BJ (cell line): ENCODE measurements at regions not wholly inside any gene's neighbourhood (a gene's known extent, or its start where the extent isn't known, plus 50 kb on each side); places are given as distances from the start of the nearest gene placed in this dataset.

Experiments
- CTCF ChIA-PET: fragments of 350-600 bp; formaldehyde crosslinking; extraction: SDS; loops from one replicate; lab custom pipeline; 2021; ENCODE audit warnings: antibody characterized with exemption, inconsistent platforms; lab: Yijun Ruan, JAX
- POLR2A ChIA-PET: fragments of 300-600 bp; sonication (Branson Sonifier 250); formaldehyde crosslinking; extraction: SDS; loops from one replicate; lab custom pipeline; 2021; ENCODE audit warnings: antibody characterized with exemption; lab: Charles Lee
- DNase-seq: peaks from one replicate; pipeline ENCODE4 v3.0.0-alpha.2; 2011; ENCODE audit warnings: low read depth
- H3K27me3 ChIP-seq: 2 replicates; pipeline ENCODE4 v1.6.0; 2011; ENCODE audit warnings: low read length; ENCODE audit not compliant: control insufficient read depth, insufficient read depth
- H3K36me3 ChIP-seq: 2 replicates; pipeline ENCODE4 v1.5.1; 2011; ENCODE audit warnings: low read length; ENCODE audit not compliant: control insufficient read depth, insufficient read depth
- H3K4me3 ChIP-seq: 2 replicates; pipeline ENCODE4 v1.5.1; 2011; ENCODE audit warnings: low read depth, mild to moderate bottlenecking, control low read depth, low read length
- TF ChIP-seq, protein P1 (sequence below): IDR thresholded peaks from 2 replicates; pipeline ENCODE4 v1.5.1; 2011; ENCODE audit warnings: low read depth, mild to moderate bottlenecking, control low read depth, inconsistent platforms, low read length, moderate library complexity; ENCODE audit not compliant: insufficient read depth

DNA sequence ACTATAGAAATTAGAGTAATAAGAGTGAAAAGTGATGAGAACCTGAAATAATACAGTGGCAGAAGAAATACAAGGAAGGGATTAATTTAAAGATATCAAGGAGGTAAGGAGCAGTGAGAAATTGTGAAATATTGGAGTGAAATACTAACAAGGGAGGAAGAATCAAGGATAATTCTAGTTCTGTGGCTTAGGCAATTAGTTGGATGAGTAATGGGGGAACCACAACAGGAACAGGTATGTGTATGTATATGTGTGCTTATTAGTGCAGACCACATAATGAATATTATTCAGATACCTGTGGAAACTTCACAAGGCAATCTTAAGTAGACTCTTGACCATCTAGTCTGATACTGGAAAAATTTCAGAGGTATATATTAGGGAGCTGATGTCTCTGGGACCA, 143.3 kb downstream of the TINAG start:
- TF ChIP-seq, protein P1, sequence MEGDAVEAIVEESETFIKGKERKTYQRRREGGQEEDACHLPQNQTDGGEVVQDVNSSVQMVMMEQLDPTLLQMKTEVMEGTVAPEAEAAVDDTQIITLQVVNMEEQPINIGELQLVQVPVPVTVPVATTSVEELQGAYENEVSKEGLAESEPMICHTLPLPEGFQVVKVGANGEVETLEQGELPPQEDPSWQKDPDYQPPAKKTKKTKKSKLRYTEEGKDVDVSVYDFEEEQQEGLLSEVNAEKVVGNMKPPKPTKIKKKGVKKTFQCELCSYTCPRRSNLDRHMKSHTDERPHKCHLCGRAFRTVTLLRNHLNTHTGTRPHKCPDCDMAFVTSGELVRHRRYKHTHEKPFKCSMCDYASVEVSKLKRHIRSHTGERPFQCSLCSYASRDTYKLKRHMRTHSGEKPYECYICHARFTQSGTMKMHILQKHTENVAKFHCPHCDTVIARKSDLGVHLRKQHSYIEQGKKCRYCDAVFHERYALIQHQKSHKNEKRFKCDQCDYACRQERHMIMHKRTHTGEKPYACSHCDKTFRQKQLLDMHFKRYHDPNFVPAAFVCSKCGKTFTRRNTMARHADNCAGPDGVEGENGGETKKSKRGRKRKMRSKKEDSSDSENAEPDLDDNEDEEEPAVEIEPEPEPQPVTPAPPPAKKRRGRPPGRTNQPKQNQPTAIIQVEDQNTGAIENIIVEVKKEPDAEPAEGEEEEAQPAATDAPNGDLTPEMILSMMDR: no peak
- Histone ChIP-seq H3K36me3 (no peaks in the 10 kb centered on the region), H3K27me3 (no peaks in the 10 kb centered on the region), H3K4me3 (no peak overlapping the region)
- ChIA-PET POLR2A (no interaction called here), CTCF (interaction anchor here (0.6 to 0.8 kb wide), 3 partner anchors 19 to 38 kb away, joined by 3 read pairs; no protein-coding TSS in a partner anchor)
- no peak for DNase-seq

DNA sequence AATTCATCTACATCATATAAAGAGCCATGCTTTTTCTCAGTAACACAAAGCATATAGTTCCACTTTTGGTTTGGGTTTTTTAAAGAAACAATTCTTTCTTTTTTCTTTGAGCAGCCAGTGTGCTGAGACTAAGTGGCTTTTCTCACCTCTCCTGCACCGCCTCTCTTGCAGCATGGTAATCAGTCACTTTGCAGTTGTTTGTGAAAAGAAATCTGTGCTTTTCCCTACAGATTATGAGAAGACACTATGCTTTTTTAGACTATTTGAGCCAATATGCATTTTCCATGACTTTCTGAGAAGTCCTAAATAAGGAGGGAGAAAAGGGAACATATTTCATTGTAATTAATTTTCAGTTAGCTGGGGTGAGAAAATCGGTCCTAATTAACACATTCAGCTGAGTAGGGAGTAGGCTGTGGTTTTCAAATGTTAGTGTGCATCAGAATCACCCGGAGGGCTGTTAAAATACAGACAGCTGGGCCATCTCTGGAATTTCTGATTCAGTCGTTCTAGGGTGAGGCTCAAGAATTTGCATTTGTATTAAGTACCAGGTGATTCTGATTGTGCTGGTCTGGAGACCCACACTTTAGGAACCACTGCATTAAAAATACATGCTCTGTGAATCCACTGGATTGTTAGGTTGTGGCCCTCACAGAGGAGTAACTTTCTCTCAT, 155.2 kb downstream of the TINAG start:
- DNase-seq: no peak
- POLR2A ChIA-PET: no interaction called here
- CTCF ChIA-PET: interaction anchor here (0.5 kb wide), 1 partner anchor 253 kb away, joined by 3 read pairs; no protein-coding TSS in a partner anchor
- Histone ChIP-seq H3K36me3 (no peaks in the 10 kb centered on the region), H3K27me3 (no peaks in the 10 kb centered on the region), H3K4me3 (no peak overlapping the region)
- TF ChIP-seq, protein P1: no peak

DNA sequence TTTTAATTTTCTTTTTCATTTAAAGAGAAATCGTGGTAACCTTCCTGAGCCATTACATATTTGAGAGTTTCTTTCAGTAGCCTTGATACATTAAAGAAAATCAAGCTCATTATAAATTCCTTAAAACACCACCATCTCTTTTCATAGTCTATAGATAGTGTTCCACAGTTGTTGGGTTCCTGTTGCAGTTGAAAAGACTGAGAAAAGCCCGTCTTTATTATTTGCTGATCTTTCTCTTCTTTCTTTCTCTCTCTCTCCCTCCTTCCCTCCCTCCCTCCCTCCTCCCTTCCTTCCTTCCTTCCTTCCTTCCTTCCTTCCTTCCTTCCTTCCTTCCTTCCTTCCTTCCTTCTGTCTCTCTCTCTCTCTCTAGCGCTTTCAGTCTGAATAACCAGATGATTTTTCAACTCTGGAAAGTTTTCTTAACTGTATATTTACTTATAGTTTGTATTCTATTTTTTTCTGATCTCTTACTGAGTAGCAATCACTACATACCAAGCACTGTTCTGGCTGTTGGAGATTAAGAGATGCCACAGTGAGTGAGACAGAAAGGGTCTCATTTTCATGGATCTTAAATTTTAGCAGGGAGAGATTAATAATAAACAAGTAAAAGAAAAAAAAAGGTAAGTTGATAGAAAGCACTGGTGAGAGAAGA, 157.5 kb downstream of the TINAG start:
- H3K4me3 ChIP-seq: no peak overlapping the region
- H3K27me3 ChIP-seq: no peaks in the 10 kb centered on the region
- TF ChIP-seq, protein P1: no peak
- no peak for DNase-seq
- ChIA-PET POLR2A (no interaction called here), CTCF (no interaction called here)
- H3K36me3 ChIP-seq: no peaks in the 10 kb centered on the region

DNA sequence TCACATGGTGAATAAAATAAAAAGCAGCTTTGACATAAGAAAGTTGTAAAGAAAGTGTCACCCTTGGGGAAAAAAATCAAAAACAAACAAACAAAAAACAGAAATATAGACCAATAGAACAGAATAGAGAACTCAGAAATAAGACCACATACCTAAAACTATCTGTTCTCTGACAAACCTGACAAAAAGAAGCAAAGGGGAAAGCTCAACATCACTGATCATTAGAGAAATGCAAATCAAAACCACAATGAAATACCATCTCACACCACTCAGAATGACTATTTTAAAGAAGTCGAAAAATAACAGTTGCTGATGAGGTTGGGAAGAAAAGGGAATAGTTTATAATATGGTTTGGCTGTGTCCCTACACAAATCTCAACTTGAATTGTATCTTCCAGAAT, 159.1 kb downstream of the TINAG start:
- TF ChIP-seq, protein P1: no peak
- DNase-seq: no peak
- H3K27me3 ChIP-seq: no peaks in the 10 kb centered on the region
- H3K36me3 ChIP-seq: no peaks in the 10 kb centered on the region
- ChIA-PET POLR2A (no interaction called here), CTCF (no interaction called here)
- no peak overlapping the region for H3K4me3 ChIP-seq

DNA sequence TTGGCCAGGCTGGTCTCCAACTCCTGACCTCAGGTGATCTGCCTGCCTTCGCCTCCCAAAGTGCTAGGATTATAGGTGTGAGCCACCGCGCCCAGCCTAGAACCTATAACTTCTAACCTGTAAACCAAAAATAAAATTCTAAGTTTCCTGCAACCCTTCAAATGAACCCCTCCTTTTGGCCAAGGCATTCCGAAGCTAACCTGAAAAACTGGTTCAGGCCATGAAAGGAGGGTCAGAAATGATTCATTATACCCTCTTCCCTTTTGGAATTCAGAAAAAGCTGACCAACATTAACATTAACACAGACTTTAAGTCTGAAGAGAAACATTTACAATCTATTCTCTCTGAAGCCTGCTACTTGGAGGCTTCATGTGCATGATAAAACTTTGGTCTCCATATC, 165.1 kb downstream of the TINAG start:
- H3K4me3 ChIP-seq: no peak overlapping the region
- TF ChIP-seq, protein P1: no peak
- ChIA-PET CTCF (no interaction called here), POLR2A (no interaction called here)
- H3K27me3 ChIP-seq: no peaks in the 10 kb centered on the region
- H3K36me3 ChIP-seq: no peaks in the 10 kb centered on the region
- DNase-seq: no peak
